ENCODE measurements at regions not wholly inside any gene's neighbourhood (a gene's known extent, or its start where the extent isn't known, plus 50 kb on each side); places are given as distances from the start of the nearest gene placed in this dataset.

DNA sequence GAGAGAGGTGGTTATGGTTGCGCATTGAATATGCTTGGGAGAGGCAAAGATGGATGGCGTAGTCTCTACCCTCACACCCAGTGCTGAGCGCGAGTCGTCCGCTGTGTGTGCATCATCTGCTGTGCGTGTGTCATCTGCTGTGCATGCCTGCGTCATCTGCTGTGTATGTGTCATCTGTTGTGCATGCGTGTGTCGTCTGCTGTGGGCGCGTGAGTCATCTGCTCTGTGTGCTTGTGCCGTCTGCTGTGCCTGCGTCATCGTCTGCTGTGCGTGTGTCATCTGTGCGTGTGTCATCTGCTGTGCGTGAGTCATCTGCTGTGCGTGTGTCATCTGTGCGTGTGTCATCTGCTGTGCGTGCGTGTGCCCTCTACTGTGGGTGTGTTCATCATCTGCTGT, 68.0 kb upstream of the IRX4 start:
- TF ChIP-seq CTCF (IDR thresholded peaks at IDR 0.05; ENCODE audit: low read depth, low read length): no peak
- in situ Hi-C loops (cut with HindIII; ENCODE audit: low sequenced_read_pairs): no loop called here
- DNase-seq (ENCODE audit: low read depth, low spot score): no peak
- no peak overlapping the region for H3K4me3 ChIP-seq (ENCODE audit: low read depth, low read length)

DNA sequence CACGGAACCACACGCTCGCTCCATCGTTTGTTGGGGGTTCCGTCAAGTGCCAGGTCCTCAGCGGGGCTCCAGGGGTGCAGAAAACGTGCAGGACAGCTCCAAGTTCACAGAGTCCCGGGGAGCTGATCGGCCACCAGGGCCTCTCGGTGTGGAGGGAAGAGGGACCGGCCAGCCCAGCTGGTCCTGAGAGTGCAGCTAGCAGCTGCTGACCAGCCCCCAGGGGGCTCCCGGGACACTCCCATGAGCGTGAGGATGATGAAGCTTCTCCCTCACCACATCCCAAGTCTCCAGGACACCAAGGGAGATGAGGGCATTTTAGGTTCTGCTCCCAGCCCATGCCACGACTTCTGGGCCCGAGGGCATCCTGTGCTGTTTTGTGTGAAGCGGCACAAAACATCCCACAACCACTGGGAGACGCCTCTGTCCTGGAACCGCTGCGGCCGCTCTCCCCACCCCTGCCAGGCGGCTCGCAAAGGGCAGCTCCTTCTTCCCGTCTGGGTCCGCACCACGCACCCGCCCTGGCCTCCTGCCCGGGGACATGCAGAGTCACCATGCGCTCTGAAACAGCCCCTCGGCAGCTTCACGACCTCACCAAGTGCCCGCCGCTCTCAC, 67.5 kb upstream of the IRX4 start:
- no peak overlapping the region for H3K4me3 ChIP-seq (ENCODE audit: low read depth, low read length)
- in situ Hi-C loops (cut with HindIII; ENCODE audit: low sequenced_read_pairs): no loop called here
- no peak for TF ChIP-seq CTCF (IDR thresholded peaks at IDR 0.05; ENCODE audit: low read depth, low read length)
- no peak for DNase-seq (ENCODE audit: low read depth, low spot score)

- H3K4me3 ChIP-seq (ENCODE audit: low read depth, low read length): no peak overlapping the region
- TF ChIP-seq CTCF (IDR thresholded peaks at IDR 0.05; ENCODE audit: low read depth, low read length): no peak
- in situ Hi-C loops (cut with HindIII; ENCODE audit: low sequenced_read_pairs): no loop called here
- no peak for DNase-seq (ENCODE audit: low read depth, low spot score)
Observed at GRCh38 chr5:1949253-1949652, 66.5 kb upstream of the IRX4 start.

GRCh38 chr5:1948663-1949191, 66.0 kb upstream of the IRX4 start:
- no peak for DNase-seq (ENCODE audit: low read depth, low spot score)
- in situ Hi-C loops (cut with HindIII; ENCODE audit: low sequenced_read_pairs): no loop called here
- no peak for TF ChIP-seq CTCF (IDR thresholded peaks at IDR 0.05; ENCODE audit: low read depth, low read length)
- H3K4me3 ChIP-seq (ENCODE audit: low read depth, low read length): no peak overlapping the region

GRCh38 chr5:1948111-1948510, 65.4 kb upstream of the IRX4 start:
- no peak for TF ChIP-seq CTCF (IDR thresholded peaks at IDR 0.05; ENCODE audit: low read depth, low read length)
- no peak overlapping the region for H3K4me3 ChIP-seq (ENCODE audit: low read depth, low read length)
- in situ Hi-C loops (cut with HindIII; ENCODE audit: low sequenced_read_pairs): no loop called here
- no peak for DNase-seq (ENCODE audit: low read depth, low spot score)

- no peak overlapping the region for H3K4me3 ChIP-seq (ENCODE audit: low read depth, low read length)
- TF ChIP-seq CTCF (IDR thresholded peaks at IDR 0.05; ENCODE audit: low read depth, low read length): no peak
- in situ Hi-C loops (cut with HindIII; ENCODE audit: low sequenced_read_pairs): no loop called here
- no peak for DNase-seq (ENCODE audit: low read depth, low spot score)
Observed at GRCh38 chr5:1946776-1947175, 64.1 kb upstream of the IRX4 start.

Measured in astrocyte of the spinal cord (primary cell).